DMS 273 treated with DMSO at 0.1 percent for 48 hours (cell line): ENCODE measurements at regions not wholly inside any gene's neighbourhood (a gene's known extent, or its start where the extent isn't known, plus 50 kb on each side); places are given as distances from the start of the nearest gene placed in this dataset.
A peak's percentile ranks its signal among the peaks of the same experiment; 100 is the strongest.
"Not testable (repeated sequence)": the region's sequence is repeated elsewhere in the genome, so short reads cannot be mapped to it uniquely, and the experiment has no call there.

ENCODE experiments used
- DNase-seq: peaks from one replicate; lab custom pipeline; 2025; lab: John Stamatoyannopoulos, UW

GRCh38 chr2:53033411-53033810 is 734.2 kb upstream of the CHAC2 start:
- no peak for DNase-seq

GRCh38 chr2:53028746-53029423 is 738.7 kb upstream of the CHAC2 start:
- no peak for DNase-seq

- DNase-seq, result no peak
Observed at GRCh38 chr2:53028225-53028624, 739.4 kb upstream of the CHAC2 start.

- DNase-seq, result not testable (repeated sequence)
Observed at GRCh38 chr2:53022248-53022647, 745.4 kb upstream of the CHAC2 start.

- DNase-seq, result no peak
Observed at GRCh38 chr2:53021828-53022227, 745.8 kb upstream of the CHAC2 start.

- no peak for DNase-seq
Observed at GRCh38 chr2:53021292-53021691, 746.3 kb upstream of the CHAC2 start.

- peak; percentile 56 for DNase-seq
Observed at GRCh38 chr2:53018825-53019425, 748.7 kb upstream of the CHAC2 start.

GRCh38 chr2:53006980-53007379 is 760.6 kb upstream of the CHAC2 start:
- DNase-seq, result no peak

GRCh38 chr2:53004413-53004812 is 763.2 kb upstream of the CHAC2 start:
- DNase-seq, result no peak

GRCh38 chr2:52995424-52995823 is 772.2 kb upstream of the CHAC2 start:
- DNase-seq, result no peak

- DNase-seq, result no peak
Observed at GRCh38 chr2:52976143-52976949, 791.3 kb upstream of the CHAC2 start.

- DNase-seq, result no peak
Observed at GRCh38 chr2:52974127-52974526, 793.5 kb upstream of the CHAC2 start.

- DNase-seq, result peak; percentile 69
Observed at GRCh38 chr2:52970642-52971041, 797.0 kb upstream of the CHAC2 start.

- no peak for DNase-seq
Observed at GRCh38 chr2:52968043-52968442, 799.6 kb upstream of the CHAC2 start.

GRCh38 chr2:52964916-52965530 is 802.6 kb upstream of the CHAC2 start:
- no peak for DNase-seq

GRCh38 chr2:52961403-52961802 is 806.2 kb upstream of the CHAC2 start:
- no peak for DNase-seq

GRCh38 chr2:52960881-52961280 is 806.7 kb upstream of the CHAC2 start:
- no peak for DNase-seq

- DNase-seq, result no peak
Observed at GRCh38 chr2:52959801-52960200, 807.8 kb upstream of the CHAC2 start.

GRCh38 chr2:52956766-52957165 is 810.8 kb upstream of the CHAC2 start:
- no peak for DNase-seq

GRCh38 chr2:52956118-52956517 is 811.5 kb upstream of the CHAC2 start:
- DNase-seq, result no peak

GRCh38 chr2:52955079-52955478 is 812.5 kb upstream of the CHAC2 start:
- no peak for DNase-seq

GRCh38 chr2:52940101-52940500 is 827.5 kb upstream of the CHAC2 start:
- DNase-seq, result no peak

GRCh38 chr2:52939250-52939649 is 828.4 kb upstream of the CHAC2 start:
- DNase-seq, result no peak
